Nephron (organoid): ENCODE measurements at regions not wholly inside any gene's neighbourhood (a gene's known extent, or its start where the extent isn't known, plus 50 kb on each side); places are given as distances from the start of the nearest gene placed in this dataset.
"Not testable (repeated sequence)": the region's sequence is repeated elsewhere in the genome, so short reads cannot be mapped to it uniquely, and the experiment has no call there.

Experiments
- H3K27ac Mint-ChIP-seq, 3 experiments: 2 replicates each; pipeline ENCODE4 v1.8.0; 2020; ENCODE audit warnings: mixed read lengths in 3 of 3, mild to moderate bottlenecking in 2 of 3, moderate library complexity in 1 of 3
- H3K27me3 Mint-ChIP-seq: 2 replicates; pipeline ENCODE4 v1.8.0; 2021; ENCODE audit warnings: low read depth, mild to moderate bottlenecking, moderate library complexity, mixed read lengths
- H3K36me3 Mint-ChIP-seq: 2 replicates; pipeline ENCODE4 v1.8.0; 2020; ENCODE audit warnings: low read depth, mixed read lengths
- H3K4me1 Mint-ChIP-seq: 2 replicates; pipeline ENCODE4 v1.8.0; 2020; ENCODE audit warnings: mixed read lengths
- H3K4me3 Mint-ChIP-seq, 3 experiments: 2 replicates each; pipeline ENCODE4 v1.8.0; 2020; ENCODE audit warnings: mild to moderate bottlenecking in 3 of 3, mixed read lengths in 3 of 3, moderate library complexity in 2 of 3
- H3K9me3 Mint-ChIP-seq: 2 replicates; pipeline ENCODE4 v1.8.0; 2020; ENCODE audit warnings: mixed read lengths
- TF ChIP-seq, protein P1 (sequence below), 3 experiments: fragments of 200-600 bp; sonication (generic); IDR thresholded peaks; one replicate each; pipeline ENCODE4 v1.5.0; 2021; ENCODE audit warnings: antibody characterized with exemption in 3 of 3; ENCODE audit not compliant: unreplicated experiment in 3 of 3

DNA sequence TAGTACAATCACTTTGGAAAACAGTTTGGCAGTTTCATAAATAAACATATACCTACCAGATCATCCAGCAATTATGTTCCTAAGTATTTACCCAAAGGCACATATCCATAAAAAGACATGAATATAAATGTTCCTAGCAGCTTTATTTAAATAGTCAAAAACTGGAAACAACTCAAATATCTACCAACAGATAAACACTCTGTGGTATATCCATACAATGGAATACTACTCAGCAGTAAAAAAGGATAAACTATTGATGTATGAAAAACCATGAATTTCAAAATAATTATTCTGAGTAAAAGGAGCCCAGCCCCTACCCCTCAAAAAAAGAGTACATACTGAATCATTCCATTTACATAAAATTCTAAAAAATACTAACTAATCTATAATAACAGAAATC, 232.7 kb upstream of the SLC30A5 start:
- Mint-ChIP-seq H3K4me3 (no peak overlapping the region), H3K27me3 (no peaks in the 10 kb centered on the region), H3K4me1 (peaks cover 5% of the 10 kb centered on the region), H3K36me3 (peaks cover 3% of the 10 kb centered on the region), H3K27ac (no peak overlapping the region), H3K9me3 (peaks cover 45% of the 10 kb centered on the region)
- TF ChIP-seq, protein P1, sequence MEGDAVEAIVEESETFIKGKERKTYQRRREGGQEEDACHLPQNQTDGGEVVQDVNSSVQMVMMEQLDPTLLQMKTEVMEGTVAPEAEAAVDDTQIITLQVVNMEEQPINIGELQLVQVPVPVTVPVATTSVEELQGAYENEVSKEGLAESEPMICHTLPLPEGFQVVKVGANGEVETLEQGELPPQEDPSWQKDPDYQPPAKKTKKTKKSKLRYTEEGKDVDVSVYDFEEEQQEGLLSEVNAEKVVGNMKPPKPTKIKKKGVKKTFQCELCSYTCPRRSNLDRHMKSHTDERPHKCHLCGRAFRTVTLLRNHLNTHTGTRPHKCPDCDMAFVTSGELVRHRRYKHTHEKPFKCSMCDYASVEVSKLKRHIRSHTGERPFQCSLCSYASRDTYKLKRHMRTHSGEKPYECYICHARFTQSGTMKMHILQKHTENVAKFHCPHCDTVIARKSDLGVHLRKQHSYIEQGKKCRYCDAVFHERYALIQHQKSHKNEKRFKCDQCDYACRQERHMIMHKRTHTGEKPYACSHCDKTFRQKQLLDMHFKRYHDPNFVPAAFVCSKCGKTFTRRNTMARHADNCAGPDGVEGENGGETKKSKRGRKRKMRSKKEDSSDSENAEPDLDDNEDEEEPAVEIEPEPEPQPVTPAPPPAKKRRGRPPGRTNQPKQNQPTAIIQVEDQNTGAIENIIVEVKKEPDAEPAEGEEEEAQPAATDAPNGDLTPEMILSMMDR (IDR thresholded peaks at IDR 0.05; ENCODE audit: unreplicated experiment in 3 of 3): no peak

DNA sequence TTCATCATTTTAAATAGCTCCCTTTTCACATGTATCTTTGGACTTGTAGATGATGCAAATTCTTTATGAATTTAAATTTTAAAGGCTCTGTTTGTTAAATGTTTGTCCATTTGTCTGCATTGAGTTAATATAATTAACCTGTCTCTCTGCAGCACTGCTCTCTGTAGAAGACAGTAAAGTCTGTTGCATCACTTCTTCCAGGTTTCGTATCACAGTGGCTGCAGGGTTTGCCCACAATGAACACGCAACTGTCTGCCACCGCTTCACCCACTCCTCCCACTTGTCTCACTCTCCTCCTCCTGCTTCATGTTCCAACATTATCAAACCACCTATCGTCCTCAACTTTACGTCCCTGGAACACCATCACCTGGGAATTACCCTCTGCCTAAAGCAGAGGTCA, 231.3 kb upstream of the SLC30A5 start:
- H3K27me3 Mint-ChIP-seq: no peaks in the 10 kb centered on the region
- TF ChIP-seq, protein P1 (IDR thresholded peaks at IDR 0.05; ENCODE audit: unreplicated experiment in 3 of 3): no peak

DNA sequence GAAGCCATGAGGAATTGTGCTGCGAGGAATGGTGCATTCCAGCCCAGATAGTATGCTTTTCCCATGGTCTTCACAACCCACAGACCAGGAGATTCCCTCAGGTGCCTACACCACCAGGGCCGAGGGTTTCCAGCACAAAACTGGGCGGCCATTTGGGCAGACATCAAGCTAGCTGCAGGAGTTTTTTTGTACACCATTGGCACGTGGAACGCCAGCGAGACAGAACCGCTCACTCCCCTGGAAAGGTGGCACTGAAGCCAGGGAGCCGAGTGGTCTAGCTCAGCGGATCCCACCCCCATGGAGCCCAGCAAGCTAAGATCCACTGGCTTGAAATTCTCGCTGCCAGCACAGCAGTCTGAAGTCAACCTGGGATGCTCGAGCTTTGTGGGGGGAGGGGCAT, 228.6 kb upstream of the SLC30A5 start:
- not testable (repeated sequence) for H3K36me3 Mint-ChIP-seq, H3K27me3 Mint-ChIP-seq

More for the DNA sequence above, 231.3 kb upstream of the SLC30A5 start:
- Mint-ChIP-seq H3K9me3 (peaks cover 45% of the 10 kb centered on the region), H3K36me3 (peaks cover 3% of the 10 kb centered on the region), H3K27ac (no peak overlapping the region), H3K4me3 (no peak overlapping the region), H3K4me1 (no peaks in the 10 kb centered on the region)

DNA sequence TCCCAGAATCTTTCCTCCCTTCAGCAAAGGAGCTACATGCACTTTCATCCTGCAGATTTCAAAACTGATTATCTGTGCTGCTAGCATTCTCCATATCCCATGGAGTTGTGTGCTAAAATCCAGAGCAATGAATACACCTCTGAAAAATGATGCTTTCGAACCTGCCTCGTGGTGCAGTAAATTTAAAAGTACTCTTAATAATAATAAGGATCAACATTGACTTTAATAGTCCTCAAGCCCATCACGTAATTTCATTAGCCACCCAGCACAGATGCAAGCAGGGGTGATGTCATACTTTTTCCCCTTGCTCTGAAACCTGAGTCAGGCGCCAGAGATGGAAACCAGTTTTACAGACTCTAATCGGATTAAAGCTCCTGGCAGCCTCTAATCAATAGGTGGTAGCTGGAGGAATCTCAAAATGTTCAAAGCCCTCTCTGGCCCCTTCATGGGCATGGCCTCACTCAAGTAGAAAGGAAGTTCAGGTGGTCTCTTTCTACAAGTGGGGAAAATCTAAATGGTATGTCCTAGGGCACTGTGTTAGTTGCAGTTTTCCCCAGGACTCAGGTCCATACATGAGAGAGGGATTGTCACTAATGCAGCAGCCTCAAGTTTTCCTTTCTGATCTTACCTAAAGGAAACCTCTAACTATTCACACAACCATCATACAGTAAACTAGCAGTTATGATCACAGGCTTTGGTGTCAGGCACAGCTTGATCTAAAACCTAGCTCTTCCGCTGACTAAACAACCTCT, 221.6 kb upstream of the SLC30A5 start:
- Mint-ChIP-seq H3K4me3 (no peak overlapping the region), H3K27ac (peak overlapping the region in 1 of 3 experiments; percentile 17), H3K9me3 (peaks cover 9% of the 10 kb centered on the region), H3K4me1 (peaks cover 12% of the 10 kb centered on the region), H3K27me3 (peaks cover 5% of the 10 kb centered on the region), H3K36me3 (no peaks in the 10 kb centered on the region)
- TF ChIP-seq, protein P1 (IDR thresholded peaks at IDR 0.05; ENCODE audit: unreplicated experiment in 3 of 3): no peak

More for the DNA sequence above, 228.6 kb upstream of the SLC30A5 start:
- H3K4me1 Mint-ChIP-seq, H3K4me3 Mint-ChIP-seq, H3K27ac Mint-ChIP-seq: not testable (repeated sequence)
- H3K9me3 Mint-ChIP-seq: peaks cover 35% of the 10 kb centered on the region

DNA sequence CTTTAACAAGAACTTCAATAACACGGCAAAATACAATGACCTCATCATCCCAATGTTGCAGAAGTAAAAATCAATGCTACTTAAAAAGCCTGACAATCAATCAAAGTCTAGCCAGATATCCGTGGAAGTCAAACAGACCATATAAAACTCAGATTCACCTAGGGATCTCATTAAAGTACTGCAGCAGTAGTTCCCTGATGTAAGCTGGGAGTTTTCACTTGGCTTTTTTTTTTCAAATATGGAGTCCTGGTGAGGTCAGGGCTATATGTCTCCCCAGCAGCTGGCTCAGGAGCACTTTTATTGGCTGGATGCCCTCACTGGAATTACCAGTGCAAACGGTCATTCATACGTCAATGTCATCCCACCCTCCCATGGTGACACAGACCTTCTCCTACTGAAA, 220.6 kb upstream of the SLC30A5 start:
- Mint-ChIP-seq H3K4me3 (no peak overlapping the region), H3K4me1 (peaks cover 12% of the 10 kb centered on the region), H3K27ac (no peak overlapping the region), H3K36me3 (no peaks in the 10 kb centered on the region), H3K9me3 (peaks cover 3% of the 10 kb centered on the region), H3K27me3 (peaks cover 5% of the 10 kb centered on the region)
- TF ChIP-seq, protein P1 (IDR thresholded peaks at IDR 0.05; ENCODE audit: unreplicated experiment in 3 of 3): no peak

GRCh38 chr5:68875351-68875750, 218.5 kb upstream of the SLC30A5 start:
- no peak overlapping the region for H3K27ac Mint-ChIP-seq
- H3K4me3 Mint-ChIP-seq: no peak overlapping the region
- no peaks in the 10 kb centered on the region for H3K27me3 Mint-ChIP-seq
- peaks cover 14% of the 10 kb centered on the region for H3K4me1 Mint-ChIP-seq
- TF ChIP-seq, protein P1 (IDR thresholded peaks at IDR 0.05; ENCODE audit: unreplicated experiment in 3 of 3): no peak
- no peaks in the 10 kb centered on the region for H3K9me3 Mint-ChIP-seq
- H3K36me3 Mint-ChIP-seq: no peaks in the 10 kb centered on the region
